Hepatocyte (in vitro differentiated cells): ENCODE measurements at regions not wholly inside any gene's neighbourhood (a gene's known extent, or its start where the extent isn't known, plus 50 kb on each side); places are given as distances from the start of the nearest gene placed in this dataset.

ENCODE experiments used
- DNase-seq: peaks from one replicate; pipeline ENCODE4 v3.0.0-alpha.2; 2016; ENCODE audit warnings: low spot score
- H2AFZ ChIP-seq: fragments of 200-600 bp; sonication (generic); 2 replicates; pipeline ENCODE4 v1.6.0; 2016; ENCODE audit warnings: antibody characterized with exemption, mild to moderate bottlenecking
- H3K27ac ChIP-seq: fragments of 200-600 bp; sonication (generic); 2 replicates; pipeline ENCODE4 v1.5.1; 2016; ENCODE audit warnings: mild to moderate bottlenecking
- H3K27me3 ChIP-seq: fragments of 200-600 bp; sonication (generic); 2 replicates; pipeline ENCODE4 v1.6.1; 2016
- H3K36me3 ChIP-seq: fragments of 200-600 bp; sonication (generic); replicated peaks from 2 replicates; pipeline ENCODE4 v1.5.1; 2016; ENCODE audit warnings: low read depth; ENCODE audit not compliant: insufficient read depth
- H3K4me1 ChIP-seq: fragments of 200-600 bp; sonication (generic); 2 replicates; pipeline ENCODE4 v1.5.1; 2016; ENCODE audit warnings: mild to moderate bottlenecking, moderate library complexity; ENCODE audit not compliant: insufficient read depth
- H3K4me2 ChIP-seq: fragments of 200-600 bp; sonication (generic); 2 replicates; pipeline ENCODE4 v1.6.0; 2016
- H3K4me3 ChIP-seq: fragments of 200-600 bp; sonication (generic); 2 replicates; pipeline ENCODE4 v1.5.1; 2016; ENCODE audit warnings: mild to moderate bottlenecking
- H3K79me2 ChIP-seq: fragments of 200-600 bp; sonication (generic); 2 replicates; pipeline ENCODE4 v1.6.0; 2017; ENCODE audit warnings: mild to moderate bottlenecking
- H3K9me2 ChIP-seq: fragments of 200-600 bp; sonication (generic); replicated peaks from 2 replicates; pipeline ENCODE4 v1.6.0; 2017; ENCODE audit warnings: mild to moderate bottlenecking; ENCODE audit not compliant: insufficient read depth
- H3K9me3 ChIP-seq: fragments of 200-600 bp; sonication (generic); 2 replicates; pipeline ENCODE4 v1.5.1; 2016; ENCODE audit warnings: low read depth, mild to moderate bottlenecking
- H4K20me1 ChIP-seq: fragments of 200-600 bp; sonication (generic); 2 replicates; pipeline ENCODE4 v1.6.0; 2016; ENCODE audit warnings: mild to moderate bottlenecking; ENCODE audit not compliant: insufficient read depth, poor library complexity, severe bottlenecking
- EZH2 ChIP-seq: fragments of 200-600 bp; sonication (generic); IDR thresholded peaks from 2 replicates; pipeline ENCODE4 v1.6.1; 2016; ENCODE audit warnings: antibody characterized with exemption, mild to moderate bottlenecking, borderline replicate concordance
- EZH2phosphoT487 ChIP-seq: fragments of 200-600 bp; sonication (generic); IDR thresholded peaks from one replicate; pipeline ENCODE4 v1.6.1; 2018; ENCODE audit warnings: antibody characterized with exemption, mild to moderate bottlenecking, low read depth, moderate library complexity; ENCODE audit not compliant: unreplicated experiment, severe bottlenecking
- WGBS: methylation state at CpG from one replicate; pipeline ENCODE4 v1.1.6; 2016; ENCODE audit warnings: low lambda C conversion rate; ENCODE audit errors: missing lambda C conversion rate; 5-methylcytosine and 5-hydroxymethylcytosine counted together
- TF ChIP-seq, protein P1 (sequence below): fragments of 200-600 bp; sonication (generic); IDR thresholded peaks from 2 replicates; pipeline ENCODE4 v1.5.1; 2016; ENCODE audit warnings: antibody characterized with exemption, mild to moderate bottlenecking; ENCODE audit not compliant: poor library complexity

DNA sequence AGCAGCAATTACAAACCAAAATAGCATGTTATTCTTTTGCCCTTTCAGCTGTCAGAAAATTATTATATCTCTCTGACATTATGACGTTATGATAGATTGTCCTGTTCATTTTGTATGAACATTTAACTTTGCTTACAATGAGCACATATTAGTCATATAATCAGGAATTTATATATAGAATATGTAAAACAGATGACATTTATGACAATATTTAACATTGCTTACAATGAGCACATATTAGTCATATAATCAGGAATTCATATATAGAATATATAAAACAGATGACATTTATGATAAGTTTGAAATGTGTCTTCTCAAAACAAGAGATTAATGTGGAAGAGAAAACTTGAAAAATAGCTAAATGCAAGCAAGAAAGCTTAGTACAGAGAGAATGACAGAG, 1180.2 kb downstream of the CDH12 start:
- Histone ChIP-seq H4K20me1 (no peaks in the 10 kb centered on the region), H3K4me3 (no peak overlapping the region), H3K4me1 (no peaks in the 10 kb centered on the region), H3K27me3 (no peaks in the 10 kb centered on the region), H3K79me2 (no peaks in the 10 kb centered on the region), H3K36me3 (no peaks in the 10 kb centered on the region), H2AFZ (no peak overlapping the region), H3K9me2 (no peaks in the 10 kb centered on the region), H3K9me3 (no peaks in the 10 kb centered on the region), H3K27ac (no peak overlapping the region), H3K4me2 (no peak overlapping the region)
- DNase-seq = no peak
- TF ChIP-seq, protein P1, sequence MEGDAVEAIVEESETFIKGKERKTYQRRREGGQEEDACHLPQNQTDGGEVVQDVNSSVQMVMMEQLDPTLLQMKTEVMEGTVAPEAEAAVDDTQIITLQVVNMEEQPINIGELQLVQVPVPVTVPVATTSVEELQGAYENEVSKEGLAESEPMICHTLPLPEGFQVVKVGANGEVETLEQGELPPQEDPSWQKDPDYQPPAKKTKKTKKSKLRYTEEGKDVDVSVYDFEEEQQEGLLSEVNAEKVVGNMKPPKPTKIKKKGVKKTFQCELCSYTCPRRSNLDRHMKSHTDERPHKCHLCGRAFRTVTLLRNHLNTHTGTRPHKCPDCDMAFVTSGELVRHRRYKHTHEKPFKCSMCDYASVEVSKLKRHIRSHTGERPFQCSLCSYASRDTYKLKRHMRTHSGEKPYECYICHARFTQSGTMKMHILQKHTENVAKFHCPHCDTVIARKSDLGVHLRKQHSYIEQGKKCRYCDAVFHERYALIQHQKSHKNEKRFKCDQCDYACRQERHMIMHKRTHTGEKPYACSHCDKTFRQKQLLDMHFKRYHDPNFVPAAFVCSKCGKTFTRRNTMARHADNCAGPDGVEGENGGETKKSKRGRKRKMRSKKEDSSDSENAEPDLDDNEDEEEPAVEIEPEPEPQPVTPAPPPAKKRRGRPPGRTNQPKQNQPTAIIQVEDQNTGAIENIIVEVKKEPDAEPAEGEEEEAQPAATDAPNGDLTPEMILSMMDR = no peak
- no peak for TF ChIP-seq EZH2phosphoT487
- no peak for TF ChIP-seq EZH2
- WGBS = 89% methylated on average over 1 of the region's 1 CpG

DNA sequence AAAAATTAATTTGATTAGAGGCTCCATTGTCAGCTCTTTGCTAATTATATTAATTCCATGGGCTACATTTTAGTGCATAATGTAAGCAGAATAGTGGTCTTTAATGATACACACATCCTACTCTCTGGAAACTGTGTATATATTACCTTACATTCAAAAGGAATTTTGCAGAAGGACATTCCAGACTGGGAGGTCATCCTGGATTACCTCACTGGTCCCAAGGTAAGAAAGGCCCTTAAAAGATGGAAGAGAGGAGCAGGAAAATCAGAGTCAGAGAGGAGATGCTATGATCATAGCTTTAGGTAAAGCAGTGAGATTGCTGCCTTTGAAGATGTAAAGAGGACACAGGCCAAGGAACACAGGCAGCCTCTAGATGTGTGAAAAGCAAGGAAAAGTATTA, 1180.8 kb downstream of the CDH12 start:
- no peaks in the 10 kb centered on the region for H3K36me3 ChIP-seq
- H3K4me3 ChIP-seq = no peak overlapping the region
- no peak for DNase-seq
- no peaks in the 10 kb centered on the region for H3K79me2 ChIP-seq
- no peak overlapping the region for H3K27ac ChIP-seq
- no peak overlapping the region for H2AFZ ChIP-seq
- no peaks in the 10 kb centered on the region for H3K4me1 ChIP-seq
- TF ChIP-seq, protein P1 = no peak
- no peak for TF ChIP-seq EZH2phosphoT487
- TF ChIP-seq EZH2 = no peak
- H3K9me3 ChIP-seq = no peaks in the 10 kb centered on the region
- H3K9me2 ChIP-seq = no peaks in the 10 kb centered on the region
- H3K4me2 ChIP-seq = no peak overlapping the region
- H3K27me3 ChIP-seq = no peaks in the 10 kb centered on the region
- H4K20me1 ChIP-seq = no peaks in the 10 kb centered on the region

DNA sequence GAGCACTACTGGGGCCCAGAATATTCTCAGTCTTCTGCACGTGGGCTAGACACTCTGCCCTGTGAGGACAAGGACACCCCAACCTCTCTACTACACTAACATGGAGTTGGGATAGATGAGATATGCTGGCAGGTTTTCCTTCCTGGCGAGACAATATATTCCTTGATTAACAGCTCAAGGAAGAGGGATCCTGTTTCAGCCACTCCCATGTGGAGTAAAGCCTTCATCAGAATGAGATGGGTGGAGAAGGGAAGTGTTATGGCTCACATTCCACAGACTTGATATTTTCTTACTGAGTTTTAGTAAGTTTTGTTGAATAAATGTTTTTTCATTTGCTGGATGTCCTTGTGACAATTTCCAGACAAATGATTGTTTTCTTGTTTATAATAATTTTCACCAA, 1187.6 kb downstream of the CDH12 start:
- no peak overlapping the region for H3K27ac ChIP-seq
- 80% methylated on average over 2 of the region's 2 CpGs for WGBS

More for the DNA sequence above, 1187.6 kb downstream of the CDH12 start:
- Histone ChIP-seq H3K79me2 (no peaks in the 10 kb centered on the region), H3K9me2 (no peaks in the 10 kb centered on the region), H3K27me3 (no peaks in the 10 kb centered on the region), H3K36me3 (no peaks in the 10 kb centered on the region), H4K20me1 (no peaks in the 10 kb centered on the region), H3K4me2 (no peak overlapping the region), H3K4me3 (no peak overlapping the region), H3K9me3 (no peaks in the 10 kb centered on the region), H2AFZ (no peak overlapping the region), H3K4me1 (no peaks in the 10 kb centered on the region)
- no peak for DNase-seq
- TF ChIP-seq EZH2phosphoT487 = no peak
- TF ChIP-seq EZH2 = no peak
- TF ChIP-seq, protein P1 = no peak
